Tibial nerve (tissue), 4 donors: ENCODE measurements at regions not wholly inside any gene's neighbourhood (a gene's known extent, or its start where the extent isn't known, plus 50 kb on each side); places are given as distances from the start of the nearest gene placed in this dataset.

ENCODE experiments used
- DNase-seq, 2 donors: peaks; one replicate each; pipeline ENCODE4 v3.0.0-alpha.2; 2019; ENCODE audit warnings: low spot score in 2 of 2
- H3K27ac ChIP-seq, 4 donors: fragments of 200-600 bp; sonication (generic) in 3 of 4; one replicate each; pipeline ENCODE4 v1.5.1; 2017 to 2019; ENCODE audit warnings: mild to moderate bottlenecking in 1 of 4
- H3K27me3 ChIP-seq, 2 donors: fragments of 200-600 bp; sonication (generic) in 1 of 2; one replicate each; pipeline versions ENCODE4 v1.5.1 to v1.6.0; 2017 to 2019
- H3K36me3 ChIP-seq, 3 donors: fragments of 200-600 bp; sonication (generic); one replicate each; pipeline ENCODE4 v1.5.1; 2018 to 2019
- H3K4me1 ChIP-seq, 4 donors: fragments of 200-600 bp; sonication (generic) in 3 of 4; one replicate each; pipeline ENCODE4 v1.5.1; 2017 to 2019
- H3K4me3 ChIP-seq, 4 donors: fragments of 200-600 bp; sonication (generic) in 3 of 4; one replicate each; pipeline ENCODE4 v1.5.1; 2017 to 2019; ENCODE audit warnings: mild to moderate bottlenecking in 1 of 4, moderate library complexity in 1 of 4
- H3K9me3 ChIP-seq, 4 donors: fragments of 200-600 bp; sonication (generic) in 3 of 4; one replicate each; pipeline ENCODE4 v1.5.1; 2017 to 2019
- EP300 ChIP-seq, 2 donors: sonication (generic); formaldehyde crosslinking; IDR thresholded peaks; one replicate each; pipeline ENCODE4 v1.6.1; 2017; ENCODE audit warnings: antibody characterized with exemption in 2 of 2, mild to moderate bottlenecking in 1 of 2
- POLR2A ChIP-seq, 2 donors: fragments of 450-650 bp; IDR thresholded peaks; one replicate each; pipeline ENCODE4 v1.6.1; 2017; ENCODE audit warnings: antibody characterized with exemption in 2 of 2, mild to moderate bottlenecking in 2 of 2, moderate library complexity in 2 of 2
- WGBS, 2 donors: methylation state at CpG; one replicate each; pipeline ENCODE4 v1.1.5; 2018; 5-methylcytosine and 5-hydroxymethylcytosine counted together
- TF ChIP-seq, protein P1 (sequence below), 5 experiments: fragments of 200-600 bp in 3 of 5; fragments of 450-650 bp in 2 of 5; sonication (generic) in 3 of 5; IDR thresholded peaks; one replicate each; pipeline ENCODE4 v1.5.1; 2016 to 2019; ENCODE audit warnings: antibody characterized with exemption in 5 of 5, mild to moderate bottlenecking in 3 of 5, moderate library complexity in 2 of 5

DNA sequence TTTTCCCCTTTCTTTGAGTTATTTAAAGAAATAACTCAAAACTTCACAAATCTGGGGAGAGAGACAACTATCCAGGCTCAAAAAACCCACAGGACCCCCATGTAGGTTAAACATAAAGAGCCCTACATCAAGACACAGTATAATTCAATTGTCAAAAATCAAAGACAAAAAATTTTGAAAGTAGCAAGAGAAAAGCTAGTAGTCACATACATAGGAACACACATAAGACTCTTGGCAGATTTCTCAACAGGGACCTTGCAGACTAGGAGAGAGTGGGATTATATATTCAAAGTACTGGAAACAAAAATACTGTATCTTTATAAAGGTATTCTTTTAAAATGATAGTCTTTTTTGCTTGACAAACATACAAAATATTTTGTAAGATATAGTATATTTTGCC is 296.9 kb downstream of the OSTF1 start:
- no peak for DNase-seq
- H3K4me3 ChIP-seq, result no peak overlapping the region
- no peaks in the 10 kb centered on the region for H3K36me3 ChIP-seq
- H3K9me3 ChIP-seq, result peaks cover 0 to 24% (median 6%) of the 10 kb centered on the region in 4 donors
- TF ChIP-seq, protein P1, sequence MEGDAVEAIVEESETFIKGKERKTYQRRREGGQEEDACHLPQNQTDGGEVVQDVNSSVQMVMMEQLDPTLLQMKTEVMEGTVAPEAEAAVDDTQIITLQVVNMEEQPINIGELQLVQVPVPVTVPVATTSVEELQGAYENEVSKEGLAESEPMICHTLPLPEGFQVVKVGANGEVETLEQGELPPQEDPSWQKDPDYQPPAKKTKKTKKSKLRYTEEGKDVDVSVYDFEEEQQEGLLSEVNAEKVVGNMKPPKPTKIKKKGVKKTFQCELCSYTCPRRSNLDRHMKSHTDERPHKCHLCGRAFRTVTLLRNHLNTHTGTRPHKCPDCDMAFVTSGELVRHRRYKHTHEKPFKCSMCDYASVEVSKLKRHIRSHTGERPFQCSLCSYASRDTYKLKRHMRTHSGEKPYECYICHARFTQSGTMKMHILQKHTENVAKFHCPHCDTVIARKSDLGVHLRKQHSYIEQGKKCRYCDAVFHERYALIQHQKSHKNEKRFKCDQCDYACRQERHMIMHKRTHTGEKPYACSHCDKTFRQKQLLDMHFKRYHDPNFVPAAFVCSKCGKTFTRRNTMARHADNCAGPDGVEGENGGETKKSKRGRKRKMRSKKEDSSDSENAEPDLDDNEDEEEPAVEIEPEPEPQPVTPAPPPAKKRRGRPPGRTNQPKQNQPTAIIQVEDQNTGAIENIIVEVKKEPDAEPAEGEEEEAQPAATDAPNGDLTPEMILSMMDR (IDR thresholded peaks at IDR 0.05), result no peak
- TF ChIP-seq EP300 (IDR thresholded peaks at IDR 0.05) (no peak), POLR2A (IDR thresholded peaks at IDR 0.05) (no peak)
- no peak overlapping the region for H3K27ac ChIP-seq
- peaks cover 0 to 8% (median 0%) of the 10 kb centered on the region in 4 donors for H3K4me1 ChIP-seq
- H3K27me3 ChIP-seq, result no peaks in the 10 kb centered on the region

DNA sequence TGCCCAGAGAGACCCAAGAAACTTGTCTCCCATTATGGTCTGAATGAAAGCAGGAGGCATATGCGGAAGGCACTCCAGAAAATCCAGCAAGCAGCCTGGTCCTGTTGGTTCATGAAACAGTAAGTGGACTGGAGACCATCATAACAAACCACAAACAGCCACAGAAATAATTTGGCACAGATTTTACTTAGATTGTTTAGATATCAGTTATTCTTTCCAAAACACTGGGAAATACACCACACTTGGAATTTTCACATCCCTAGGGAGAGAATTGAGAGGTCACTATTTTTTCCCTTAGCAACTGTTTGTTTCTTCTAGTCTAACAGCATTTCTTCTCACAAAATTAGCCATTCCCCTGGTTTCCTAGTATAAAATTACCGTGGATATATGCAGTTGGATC is 300.8 kb downstream of the OSTF1 start:
- no peaks in the 10 kb centered on the region for H3K27me3 ChIP-seq
- no peaks in the 10 kb centered on the region for H3K36me3 ChIP-seq
- H3K4me3 ChIP-seq, result no peak overlapping the region
- peaks cover 0 to 22% (median 6%) of the 10 kb centered on the region in 4 donors for H3K9me3 ChIP-seq
- H3K4me1 ChIP-seq, result peaks cover 0 to 8% (median 0%) of the 10 kb centered on the region in 4 donors
- TF ChIP-seq, protein P1 (IDR thresholded peaks at IDR 0.05), result no peak
- TF ChIP-seq EP300 (IDR thresholded peaks at IDR 0.05) (no peak), POLR2A (IDR thresholded peaks at IDR 0.05) (no peak)
- WGBS, 2 donors, result 68 to 71% methylated on average over 2 of the region's 2 CpGs
- peak overlapping the region in 1 of 4 donors; percentile 50 for H3K27ac ChIP-seq
- DNase-seq, result no peak

DNA sequence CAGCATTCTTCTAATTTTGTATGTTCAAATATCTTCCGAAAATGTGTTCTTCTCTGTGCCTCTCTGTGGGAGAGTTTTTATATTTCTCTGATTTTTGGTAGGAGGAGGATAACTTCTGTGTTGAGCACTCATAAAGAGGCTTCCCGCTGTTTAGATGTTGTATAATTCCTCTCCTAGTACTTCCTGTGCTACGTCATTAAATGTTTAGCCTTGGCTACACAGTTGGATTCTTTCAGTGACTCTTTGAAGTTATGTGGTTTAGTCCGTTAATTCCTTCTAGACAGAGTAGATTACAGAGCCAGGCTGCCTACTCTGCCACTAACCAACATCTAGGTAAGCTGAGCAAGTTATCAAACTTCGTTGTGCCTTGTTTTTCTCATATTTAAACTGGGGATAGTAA is 302.6 kb downstream of the OSTF1 start:
- TF ChIP-seq POLR2A (IDR thresholded peaks at IDR 0.05) (no peak), EP300 (IDR thresholded peaks at IDR 0.05) (no peak)
- TF ChIP-seq, protein P1 (IDR thresholded peaks at IDR 0.05), result no peak
- H3K4me3 ChIP-seq, result no peak overlapping the region
- no peaks in the 10 kb centered on the region for H3K36me3 ChIP-seq
- no peak overlapping the region for H3K27ac ChIP-seq
- DNase-seq, result no peak
- peaks cover 0 to 4% (median 2%) of the 10 kb centered on the region in 4 donors for H3K9me3 ChIP-seq
- H3K4me1 ChIP-seq, result peaks cover 0 to 8% (median 0%) of the 10 kb centered on the region in 4 donors
- H3K27me3 ChIP-seq, result no peaks in the 10 kb centered on the region
- 67 to 73% methylated on average over 5 of the region's 5 CpGs for WGBS, 2 donors

DNA sequence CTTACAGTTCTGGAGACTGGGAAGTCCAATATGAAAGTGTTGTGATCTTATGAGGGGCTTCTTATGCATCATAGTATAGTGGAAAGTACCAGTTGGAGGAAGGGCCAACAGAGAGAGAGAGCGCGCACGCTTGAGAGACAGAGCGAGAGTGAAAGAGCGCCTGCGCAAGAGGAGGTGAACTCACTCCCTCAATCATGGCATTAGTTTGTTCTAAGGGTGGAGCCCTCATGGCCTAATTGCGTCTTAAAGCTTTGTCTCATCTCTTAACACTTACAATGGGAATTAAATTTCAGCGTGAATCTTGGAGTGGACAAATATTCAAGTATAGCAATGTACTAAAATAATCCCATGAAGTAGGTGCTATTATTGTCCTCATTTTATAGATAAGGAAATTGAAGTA is 303.2 kb downstream of the OSTF1 start:
- H3K9me3 ChIP-seq, result no peaks in the 10 kb centered on the region
- 97 to 98% methylated on average over 8 of the region's 8 CpGs for WGBS, 2 donors
- no peaks in the 10 kb centered on the region for H3K27me3 ChIP-seq
- TF ChIP-seq POLR2A (IDR thresholded peaks at IDR 0.05), result no peak
- TF ChIP-seq EP300 (IDR thresholded peaks at IDR 0.05), result no peak
- TF ChIP-seq, protein P1 (IDR thresholded peaks at IDR 0.05), result no peak
- peaks cover 0 to 8% (median 0%) of the 10 kb centered on the region in 4 donors for H3K4me1 ChIP-seq
- no peak for DNase-seq
- no peak overlapping the region for H3K4me3 ChIP-seq
- no peak overlapping the region for H3K27ac ChIP-seq
- H3K36me3 ChIP-seq, result no peaks in the 10 kb centered on the region

DNA sequence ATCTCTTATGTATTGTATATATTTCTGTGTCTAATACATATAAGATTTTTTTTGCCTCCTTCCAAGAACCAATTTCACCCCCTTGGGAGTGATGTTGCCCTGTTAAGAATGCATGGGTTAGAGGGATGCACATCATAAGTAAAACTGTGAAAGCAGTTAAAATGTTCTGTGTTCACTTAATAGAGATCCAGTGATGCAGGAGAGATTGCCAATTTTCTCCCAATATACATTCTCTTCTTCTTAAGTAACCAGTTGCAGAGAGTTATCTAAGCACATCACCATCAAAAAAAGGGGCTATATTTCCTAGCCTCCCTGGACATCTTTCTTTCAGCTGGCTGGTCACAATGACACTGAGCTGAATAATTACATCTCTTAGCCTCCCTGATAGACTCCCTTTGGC is 307.0 kb downstream of the OSTF1 start:
- DNase-seq, result no peak
- Histone ChIP-seq H3K27ac (no peak overlapping the region), H3K36me3 (no peaks in the 10 kb centered on the region), H3K4me1 (no peaks in the 10 kb centered on the region), H3K4me3 (no peak overlapping the region), H3K27me3 (no peaks in the 10 kb centered on the region), H3K9me3 (no peaks in the 10 kb centered on the region)
- no peak for TF ChIP-seq POLR2A (IDR thresholded peaks at IDR 0.05)
- TF ChIP-seq, protein P1 (IDR thresholded peaks at IDR 0.05), result no peak
- TF ChIP-seq EP300 (IDR thresholded peaks at IDR 0.05), result no peak
